IMR-90 (cell line): ENCODE measurements at regions not wholly inside any gene's neighbourhood (a gene's known extent, or its start where the extent isn't known, plus 50 kb on each side); places are given as distances from the start of the nearest gene placed in this dataset.

Source experiments
- ATAC-seq: fragments of 200-7000 bp; cut with Tn5 transposase; 2 replicates; pipeline ENCODE4 v1.9.1; 2020; ENCODE audit warnings: low read depth, mild to moderate bottlenecking, moderate library complexity
- BruUV-seq: library from RNA; stranded (reverse); fragments of 400-500 nt; replicated peaks from 2 replicates; lab custom pipeline; 2021; lab: Mats Ljungman, UMichigan
- CTCF ChIA-PET: fragments of 300-600 bp; formaldehyde crosslinking; extraction: SDS; loops from one replicate; lab custom pipeline; 2021; ENCODE audit warnings: antibody characterized with exemption; lab: Yijun Ruan, JAX
- POLR2A ChIA-PET: fragments of 300-600 bp; sonication (Branson Sonifier 250); formaldehyde crosslinking; loops from one replicate; lab custom pipeline; 2022; ENCODE audit warnings: antibody characterized with exemption; ENCODE audit not compliant: unreplicated experiment; lab: Charles Lee
- DNase-seq: peaks from one replicate; pipeline ENCODE4 v3.0.0; 2013
- H2AFZ ChIP-seq: replicated peaks from 2 replicates; pipeline ENCODE3; 2013; ENCODE audit warnings: low read length, mild to moderate bottlenecking; ENCODE audit not compliant: poor library complexity
- H2AK5ac ChIP-seq: 2 replicates; pipeline ENCODE4 v1.6.1; 2013; ENCODE audit warnings: low read depth, low read length, inconsistent platforms
- H2AK9ac ChIP-seq: replicated peaks from 2 replicates; pipeline ENCODE3; 2013; ENCODE audit warnings: mild to moderate bottlenecking, low read depth, low read length, moderate library complexity; ENCODE audit not compliant: poor library complexity
- H2BK120ac ChIP-seq: 2 replicates; pipeline ENCODE4 v1.6.1; 2013; ENCODE audit warnings: low read depth, low read length, inconsistent platforms
- H2BK15ac ChIP-seq: 3 replicates; pipeline ENCODE4 v1.6.1; 2013; ENCODE audit warnings: low read depth, low read length, inconsistent platforms
- H2BK20ac ChIP-seq: 2 replicates; pipeline ENCODE4 v1.6.1; 2013; ENCODE audit warnings: low read depth, mild to moderate bottlenecking, inconsistent platforms, low read length, moderate library complexity
- H2BK5ac ChIP-seq: 2 replicates; pipeline ENCODE4 v1.6.1; 2013; ENCODE audit warnings: mild to moderate bottlenecking, low read depth, low read length, inconsistent platforms; ENCODE audit not compliant: poor library complexity, severe bottlenecking
- H3K14ac ChIP-seq: replicated peaks from 2 replicates; pipeline ENCODE4 v1.6.1; 2013; ENCODE audit warnings: low read depth, low read length, inconsistent platforms
- H3K18ac ChIP-seq: 2 replicates; pipeline ENCODE4 v1.6.1; 2013; ENCODE audit warnings: low read depth, low read length, control low read depth
- H3K23ac ChIP-seq: 2 replicates; pipeline ENCODE4 v1.6.1; 2013; ENCODE audit warnings: low read depth, low read length, inconsistent platforms
- H3K27ac ChIP-seq: 2 replicates; pipeline ENCODE4 v1.5.1; 2013; ENCODE audit warnings: mild to moderate bottlenecking, control low read depth, low read length; ENCODE audit not compliant: insufficient read depth
- H3K27me3 ChIP-seq: 2 replicates; pipeline ENCODE4 v1.6.1; 2013; ENCODE audit warnings: low read length; ENCODE audit not compliant: control insufficient read depth, insufficient read depth
- H3K36me3 ChIP-seq: 2 replicates; pipeline ENCODE4 v1.6.1; 2013; ENCODE audit warnings: low read length, mixed read lengths; ENCODE audit not compliant: control insufficient read depth, insufficient read depth
- H3K4ac ChIP-seq: 2 replicates; pipeline ENCODE4 v1.6.1; 2013; ENCODE audit warnings: low read depth, low read length, inconsistent platforms
- H3K4me1 ChIP-seq: 2 replicates; pipeline ENCODE4 v1.6.1; 2013; ENCODE audit warnings: low read length, mixed read lengths; ENCODE audit not compliant: control insufficient read depth, insufficient read depth
- H3K4me2 ChIP-seq: 2 replicates; pipeline ENCODE4 v1.6.1; 2013; ENCODE audit warnings: low read depth, mild to moderate bottlenecking, control low read depth, low read length, moderate library complexity
- H3K4me3 ChIP-seq: 2 replicates; pipeline ENCODE4 v1.5.1; 2013; ENCODE audit warnings: low read depth, mild to moderate bottlenecking, control low read depth, low read length, moderate library complexity; ENCODE audit not compliant: insufficient read depth
- H3K56ac ChIP-seq: 2 replicates; pipeline ENCODE4 v1.6.1; 2013; ENCODE audit warnings: low read length, inconsistent platforms; ENCODE audit not compliant: insufficient read depth; ENCODE audit errors: extremely low read depth
- H3K79me1 ChIP-seq, 2 experiments: 2 replicates each; pipeline ENCODE4 v1.6.1; 2013; ENCODE audit warnings: low read length in 2 of 2, inconsistent platforms in 1 of 2, low read depth in 1 of 2
- H3K9ac ChIP-seq: 2 replicates; pipeline ENCODE4 v1.6.1; 2013; ENCODE audit warnings: low read depth, low read length, control low read depth
- H3K9me1 ChIP-seq: 2 replicates; pipeline ENCODE4 v1.6.1; 2013; ENCODE audit warnings: low read length, inconsistent platforms; ENCODE audit not compliant: insufficient read depth
- H3K9me3 ChIP-seq: 2 replicates; pipeline ENCODE4 v1.6.1; 2013; ENCODE audit warnings: low read length; ENCODE audit not compliant: control insufficient read depth, insufficient read depth
- H4K20me1 ChIP-seq: 2 replicates; pipeline ENCODE4 v1.6.1; 2013; ENCODE audit warnings: low read length, inconsistent platforms; ENCODE audit not compliant: insufficient read depth
- H4K5ac ChIP-seq: 2 replicates; pipeline ENCODE4 v1.6.1; 2013; ENCODE audit warnings: mild to moderate bottlenecking, low read depth, low read length, control low read depth
- H4K8ac ChIP-seq, 2 experiments: 2 replicates each; pipeline ENCODE4 v1.6.1; 2013; ENCODE audit warnings: low read depth in 2 of 2, low read length in 2 of 2, control low read depth in 1 of 2, inconsistent platforms in 1 of 2
- H4K91ac ChIP-seq: 2 replicates; pipeline ENCODE4 v1.6.1; 2013; ENCODE audit warnings: low read depth, low read length, inconsistent platforms; ENCODE audit not compliant: insufficient read depth
- BHLHE40 ChIP-seq: fragments of 150-350 bp; IDR thresholded peaks from 2 replicates; pipeline ENCODE4 v1.6.1; 2016; ENCODE audit warnings: mild to moderate bottlenecking, low read depth, low read length
- CEBPB ChIP-seq: IDR thresholded peaks from 2 replicates; pipeline ENCODE4 v1.6.1; 2012; ENCODE audit warnings: low read depth, low read length, improper control_type of control experiment
- CHD1 ChIP-seq: IDR thresholded peaks from 2 replicates; pipeline ENCODE4 v1.6.1; 2012; ENCODE audit warnings: low read depth, low read length, improper control_type of control experiment
- CTCF ChIP-seq: conservative IDR thresholded peaks from 2 replicates; pipeline ENCODE4 v1.5.1; 2012; ENCODE audit warnings: mild to moderate bottlenecking, low read depth, low read length, improper control_type of control experiment
- MAFK ChIP-seq: IDR thresholded peaks from 2 replicates; pipeline ENCODE4 v1.6.1; 2012; ENCODE audit warnings: low read depth, low read length, improper control_type of control experiment
- MAZ ChIP-seq: IDR thresholded peaks from 2 replicates; pipeline ENCODE4 v1.6.1; 2012; ENCODE audit warnings: low read depth, mild to moderate bottlenecking, low read length, improper control_type of control experiment, moderate library complexity, borderline replicate concordance
- MXI1 ChIP-seq: IDR thresholded peaks from 2 replicates; pipeline ENCODE4 v1.6.1; 2012; ENCODE audit warnings: low read depth, mild to moderate bottlenecking, low read length, moderate library complexity, borderline replicate concordance
- NFE2L2 ChIP-seq: fragments of 150-350 bp; IDR thresholded peaks from 2 replicates; pipeline ENCODE4 v1.6.1; 2016; ENCODE audit warnings: low read depth, mild to moderate bottlenecking, low read length
- POLR2A ChIP-seq: IDR thresholded peaks from 2 replicates; pipeline ENCODE4 v1.6.1; 2012; ENCODE audit warnings: mild to moderate bottlenecking, low read depth, low read length
- RAD21 ChIP-seq: IDR thresholded peaks from 2 replicates; pipeline ENCODE4 v1.6.1; 2012; ENCODE audit warnings: low read length, improper control_type of control experiment
- RCOR1 ChIP-seq: IDR thresholded peaks from 2 replicates; pipeline ENCODE4 v1.6.1; 2012; ENCODE audit warnings: mild to moderate bottlenecking, low read length, improper control_type of control experiment; ENCODE audit not compliant: insufficient replicate concordance
- RFX5 ChIP-seq: IDR thresholded peaks from 2 replicates; pipeline ENCODE4 v1.8.0; 2012; ENCODE audit warnings: low read depth, mild to moderate bottlenecking, low read length, moderate library complexity
- WGBS, 2 experiments: methylation state at CpG; one replicate each; pipeline versions ENCODE4 v1.1.5 to v1.1.7; 2013; ENCODE audit warnings: missing lambda C conversion rate in 2 of 2; ENCODE audit not compliant: insufficient read length in 1 of 2; ENCODE audit errors: extremely low coverage in 2 of 2; 5-methylcytosine and 5-hydroxymethylcytosine counted together
- dilution Hi-C: fragments of 300-500 bp; cut with HindIII; formaldehyde crosslinking; loops from one replicate; pipeline ENCODE4 v1.14.3; 2018; ENCODE audit warnings: low sequenced_read_pairs; ENCODE audit not compliant: unreplicated experiment
- in situ Hi-C: fragments of 300-500 bp; cut with MboI; formaldehyde crosslinking; loops from 3 replicates; pipeline ENCODE4 v1.14.3; 2019; ENCODE audit warnings: low sequenced_read_pairs, inconsistent platforms, mixed read lengths
- intact Hi-C: fragments of 100-400 bp; cut with micrococcal nuclease; formaldehyde crosslinking; loops from 2 replicates; pipeline ENCODE4 v1.10.0; 2022
- TF ChIP-seq, protein P1 (sequence below): fragments of 150-350 bp; IDR thresholded peaks from 2 replicates; pipeline ENCODE4 v1.6.1; 2016; ENCODE audit warnings: low read depth, mild to moderate bottlenecking, low read length, moderate library complexity, borderline replicate concordance
- TF ChIP-seq, protein P2 (sequence below): fragments of 150-350 bp; IDR thresholded peaks from 2 replicates; pipeline ENCODE4 v1.6.1; 2017; ENCODE audit warnings: mild to moderate bottlenecking, antibody characterized with exemption, low read length, low read depth

GRCh38 chr4:91829531-91829930 is 474.2 kb upstream of the GRID2 start:
- Histone ChIP-seq H2AK5ac (no peak overlapping the region), H2BK120ac (no peak overlapping the region), H2AK9ac (no peak overlapping the region), H3K79me1 (no peaks in the 10 kb centered on the region), H2BK15ac (no peak overlapping the region), H4K5ac (no peak overlapping the region), H4K20me1 (no peaks in the 10 kb centered on the region), H3K27me3 (no peaks in the 10 kb centered on the region), H3K4me3 (no peak overlapping the region), H3K27ac (no peak overlapping the region), H3K4me2 (no peak overlapping the region), H3K9me1 (no peaks in the 10 kb centered on the region), H3K4me1 (no peaks in the 10 kb centered on the region), H2BK20ac (no peak overlapping the region), H3K18ac (no peak overlapping the region), H3K14ac (no peak overlapping the region), H4K8ac (no peak overlapping the region), H3K9ac (no peak overlapping the region), H4K91ac (no peak overlapping the region), H3K9me3 (peaks cover 14% of the 10 kb centered on the region), H2AFZ (no peak overlapping the region), H3K23ac (no peak overlapping the region), H3K4ac (no peak overlapping the region), H3K56ac (no peak overlapping the region), H2BK5ac (no peak overlapping the region), H3K36me3 (no peaks in the 10 kb centered on the region)
- intact Hi-C loops: no loop called here
- BruUV-seq: no TSS peak
- DNase-seq: no peak
- no CpG with 5 or more reads among the region's 1 CpG for WGBS, 2 experiments
- dilution Hi-C loops: no loop called here
- ATAC-seq: no peak
- ChIA-PET CTCF (no interaction called here), POLR2A (no interaction called here)
- TF ChIP-seq NFE2L2: no peak
- no peak for TF ChIP-seq CHD1
- TF ChIP-seq, protein P1, sequence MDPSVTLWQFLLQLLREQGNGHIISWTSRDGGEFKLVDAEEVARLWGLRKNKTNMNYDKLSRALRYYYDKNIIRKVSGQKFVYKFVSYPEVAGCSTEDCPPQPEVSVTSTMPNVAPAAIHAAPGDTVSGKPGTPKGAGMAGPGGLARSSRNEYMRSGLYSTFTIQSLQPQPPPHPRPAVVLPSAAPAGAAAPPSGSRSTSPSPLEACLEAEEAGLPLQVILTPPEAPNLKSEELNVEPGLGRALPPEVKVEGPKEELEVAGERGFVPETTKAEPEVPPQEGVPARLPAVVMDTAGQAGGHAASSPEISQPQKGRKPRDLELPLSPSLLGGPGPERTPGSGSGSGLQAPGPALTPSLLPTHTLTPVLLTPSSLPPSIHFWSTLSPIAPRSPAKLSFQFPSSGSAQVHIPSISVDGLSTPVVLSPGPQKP: no peak
- TF ChIP-seq, protein P2, sequence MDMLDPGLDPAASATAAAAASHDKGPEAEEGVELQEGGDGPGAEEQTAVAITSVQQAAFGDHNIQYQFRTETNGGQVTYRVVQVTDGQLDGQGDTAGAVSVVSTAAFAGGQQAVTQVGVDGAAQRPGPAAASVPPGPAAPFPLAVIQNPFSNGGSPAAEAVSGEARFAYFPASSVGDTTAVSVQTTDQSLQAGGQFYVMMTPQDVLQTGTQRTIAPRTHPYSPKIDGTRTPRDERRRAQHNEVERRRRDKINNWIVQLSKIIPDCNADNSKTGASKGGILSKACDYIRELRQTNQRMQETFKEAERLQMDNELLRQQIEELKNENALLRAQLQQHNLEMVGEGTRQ: no peak
- TF ChIP-seq CTCF: no peak
- TF ChIP-seq MAZ: no peak
- no peak for TF ChIP-seq RAD21
- no peak for TF ChIP-seq BHLHE40
- no peak for TF ChIP-seq RFX5
- no peak for TF ChIP-seq RCOR1
- no peak for TF ChIP-seq POLR2A
- no peak for TF ChIP-seq CEBPB
- no peak for TF ChIP-seq MAFK
- TF ChIP-seq MXI1: no peak
- in situ Hi-C loops: no loop called here
